K562 (cell line): ENCODE measurements at regions not wholly inside any gene's neighbourhood (a gene's known extent, or its start where the extent isn't known, plus 50 kb on each side); places are given as distances from the start of the nearest gene placed in this dataset.

Experiments used
- CC2D1A ChIP-seq: fragments of 450-650 bp; IDR thresholded peaks from 2 replicates; pipeline ENCODE4 v1.6.1; 2017; ENCODE audit warnings: mild to moderate bottlenecking
- CTCF ChIP-seq, 3 experiments: IDR thresholded peaks in 2 of 3; conservative IDR thresholded peaks in 1 of 3; 2 replicates each; pipeline ENCODE4 v1.5.1; 2011 to 2012; ENCODE audit warnings: low read length in 3 of 3, mild to moderate bottlenecking in 3 of 3, control low read depth in 2 of 3, improper control_type of control experiment in 1 of 3, inconsistent platforms in 1 of 3, low read depth in 1 of 3, mixed read lengths in 1 of 3, moderate library complexity in 1 of 3; ENCODE audit not compliant: insufficient read depth in 2 of 3
- DPF2 ChIP-seq: fragments of 450-650 bp; IDR thresholded peaks from 2 replicates; pipeline ENCODE4 v1.6.1; 2016
- EP300 ChIP-seq: IDR thresholded peaks from 2 replicates; pipeline ENCODE4 v1.6.1; 2012; ENCODE audit warnings: low read length, improper control_type of control experiment
- FOXJ3 ChIP-seq: sonication (generic); formaldehyde crosslinking; IDR thresholded peaks from 2 replicates; pipeline ENCODE4 v1.4.0; 2020; ENCODE audit warnings: mild to moderate bottlenecking, missing genetic modification reagents
- HCFC1 ChIP-seq: IDR thresholded peaks from 2 replicates; pipeline ENCODE4 v1.6.1; 2012; ENCODE audit warnings: low read depth, low read length, improper control_type of control experiment
- LEF1 ChIP-seq: fragments of 450-650 bp; IDR thresholded peaks from 2 replicates; pipeline ENCODE4 v1.6.1; 2016; ENCODE audit warnings: mild to moderate bottlenecking
- MAFK ChIP-seq: IDR thresholded peaks from 2 replicates; pipeline ENCODE4 v1.6.1; 2011; ENCODE audit warnings: low read length, improper control_type of control experiment
- POLR2A ChIP-seq: fragments of 450-650 bp; conservative IDR thresholded peaks from 2 replicates; pipeline ENCODE4 v1.6.1; 2016
- REST ChIP-seq, 2 experiments: fragments of 450-650 bp; formaldehyde crosslinking in 1 of 2; IDR thresholded peaks; 2 replicates each; pipeline versions ENCODE4 v1.4.0 to v1.6.1; 2014 to 2020; ENCODE audit warnings: mild to moderate bottlenecking in 2 of 2, borderline replicate concordance in 1 of 2, low read depth in 1 of 2
- TEAD1 ChIP-seq, 2 experiments: fragments of 450-650 bp in 1 of 2; sonication (generic) in 1 of 2; formaldehyde crosslinking; IDR thresholded peaks; 2 replicates each; pipeline versions ENCODE4 v1.4.0 to v1.8.0; 2020 to 2022; ENCODE audit warnings: mild to moderate bottlenecking in 2 of 2, missing genetic modification reagents in 1 of 2
- TF ChIP-seq, protein P1 (sequence below): sonication (generic); formaldehyde crosslinking; IDR thresholded peaks from 2 replicates; pipeline ENCODE4 v1.8.0; 2022; ENCODE audit warnings: missing genetic modification reagents, mild to moderate bottlenecking, borderline replicate concordance

DNA sequence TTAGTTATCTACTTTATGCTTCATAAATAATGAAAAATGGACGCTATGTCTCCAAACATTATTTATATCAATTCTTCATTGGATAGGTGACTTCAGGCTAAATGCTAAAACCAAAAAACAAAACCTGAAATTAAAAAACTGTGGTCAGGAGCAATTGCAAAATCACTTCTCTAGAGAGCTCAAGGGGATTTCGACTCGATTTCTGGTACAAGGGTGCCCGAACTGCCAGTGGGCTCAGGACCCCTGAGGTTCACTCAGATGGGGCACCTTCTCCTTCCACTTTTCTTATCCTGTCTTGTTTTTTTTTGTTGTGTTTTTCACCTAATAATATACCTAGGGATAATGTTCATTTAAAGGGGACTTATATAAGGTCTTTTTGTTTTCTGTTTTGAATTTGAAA lies 65.8 kb upstream of the CELF4 start:
- TF ChIP-seq REST (IDR thresholded peaks at IDR 0.05; ENCODE audit: borderline replicate concordance) (no peak), REST (CRISPR knock-in tag; IDR thresholded peaks at IDR 0.05; ENCODE audit: low read depth) (no peak), MAFK (no peak), CC2D1A (no peak), LEF1 (no peak), EP300 (no peak), POLR2A (no peak), TEAD1 (CRISPR knock-in tag; IDR thresholded peaks at IDR 0.05) (no peak), CTCF (IDR thresholded peaks at IDR 0.05 in 2 of 3, conservative IDR thresholded peaks at IDR 0.05 in 1 of 3; ENCODE audit: insufficient read depth in 2 of 3, low read depth in 1 of 3, low read length in 3 of 3) (no peak), DPF2 (no peak), HCFC1 (no peak), FOXJ3 (no peak)
- TF ChIP-seq, protein P1, sequence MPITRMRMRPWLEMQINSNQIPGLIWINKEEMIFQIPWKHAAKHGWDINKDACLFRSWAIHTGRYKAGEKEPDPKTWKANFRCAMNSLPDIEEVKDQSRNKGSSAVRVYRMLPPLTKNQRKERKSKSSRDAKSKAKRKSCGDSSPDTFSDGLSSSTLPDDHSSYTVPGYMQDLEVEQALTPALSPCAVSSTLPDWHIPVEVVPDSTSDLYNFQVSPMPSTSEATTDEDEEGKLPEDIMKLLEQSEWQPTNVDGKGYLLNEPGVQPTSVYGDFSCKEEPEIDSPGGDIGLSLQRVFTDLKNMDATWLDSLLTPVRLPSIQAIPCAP (CRISPR knock-in tag): no peak
